PC-3 (cell line): ENCODE measurements at regions not wholly inside any gene's neighbourhood (a gene's known extent, or its start where the extent isn't known, plus 50 kb on each side); places are given as distances from the start of the nearest gene placed in this dataset.
"Not testable (repeated sequence)": the region's sequence is repeated elsewhere in the genome, so short reads cannot be mapped to it uniquely, and the experiment has no call there.

Experiments
- EZH2 ChIP-seq: fragments of 300-600 bp; sonication (generic); IDR thresholded peaks from one replicate; pipeline ENCODE4 v1.6.1; 2017; ENCODE audit warnings: antibody characterized with exemption, mild to moderate bottlenecking, low read length; ENCODE audit not compliant: unreplicated experiment
- EZH2phosphoT487 ChIP-seq: fragments of 300-600 bp; sonication (generic); IDR thresholded peaks from 2 replicates; pipeline ENCODE4 v1.6.1; 2018; ENCODE audit warnings: mild to moderate bottlenecking, antibody characterized with exemption, low read length, borderline replicate concordance

- not testable (repeated sequence) for TF ChIP-seq EZH2, EZH2phosphoT487
These were observed 753.7 kb upstream of the SLITRK5 start for GRCh38 chr13:86917438-86917837.
